ENCODE measurements at regions not wholly inside any gene's neighbourhood (a gene's known extent, or its start where the extent isn't known, plus 50 kb on each side); places are given as distances from the start of the nearest gene placed in this dataset.

DNA sequence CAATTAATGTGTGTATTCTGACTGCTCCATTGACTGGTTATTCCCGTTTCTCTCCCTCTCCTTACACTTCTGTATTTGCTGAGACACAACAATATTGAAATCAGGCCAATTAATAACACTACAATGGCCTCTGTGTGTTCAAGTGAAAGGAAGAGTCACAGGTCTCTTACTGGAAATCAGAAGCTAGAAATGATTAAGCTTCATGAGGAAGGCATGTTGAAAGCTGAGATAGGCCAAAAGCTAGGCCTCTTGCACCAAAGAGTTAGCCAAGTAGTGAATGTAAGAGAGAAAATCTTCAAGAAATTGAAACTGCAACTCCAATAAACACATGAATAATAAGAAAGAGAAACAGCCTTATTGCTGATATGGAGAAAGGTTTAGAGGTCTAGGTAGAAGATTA lies 489.5 kb upstream of the CITED2 start:
- H3K4me1 Mint-ChIP-seq = no peaks in the 10 kb centered on the region
- peaks cover 3% of the 10 kb centered on the region for H3K36me3 Mint-ChIP-seq (ENCODE audit: low read depth)
- H3K4me3 Mint-ChIP-seq = no peak overlapping the region
- DNase-seq (no peak), ATAC-seq (no peak)
- no peaks in the 10 kb centered on the region for H3K9me3 ChIP-seq (ENCODE audit: control insufficient read depth, low read length, poor library complexity, severe bottlenecking)
- no peaks in the 10 kb centered on the region for H3K27me3 Mint-ChIP-seq
- no peak overlapping the region for H3K27ac Mint-ChIP-seq

DNA sequence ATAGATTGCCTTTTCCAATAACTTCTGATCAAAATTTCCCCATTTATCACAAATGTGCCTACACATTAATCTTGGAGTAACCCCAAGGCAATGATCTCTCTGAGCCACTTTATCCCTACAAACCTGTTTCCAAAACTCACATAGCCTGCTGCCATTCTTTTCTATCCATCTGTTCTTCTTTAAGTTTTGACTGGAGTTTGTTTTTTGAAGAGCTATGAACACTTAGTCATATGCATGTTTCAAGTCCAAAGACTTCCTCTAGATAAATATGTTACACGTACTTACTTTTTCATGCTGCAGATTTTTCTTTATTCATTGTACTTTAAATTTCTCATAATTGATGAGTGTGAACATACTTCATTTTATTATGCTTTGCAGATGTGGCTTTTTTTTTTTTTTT lies 488.9 kb upstream of the CITED2 start:
- no peak for DNase-seq
- H3K27ac Mint-ChIP-seq = peak overlapping the region; percentile 1
- peaks cover 3% of the 10 kb centered on the region for H3K36me3 Mint-ChIP-seq (ENCODE audit: low read depth)
- H3K27me3 Mint-ChIP-seq = no peaks in the 10 kb centered on the region
- no peaks in the 10 kb centered on the region for H3K4me1 Mint-ChIP-seq
- no peak overlapping the region for H3K4me3 Mint-ChIP-seq
- no peaks in the 10 kb centered on the region for H3K9me3 ChIP-seq (ENCODE audit: control insufficient read depth, low read length, poor library complexity, severe bottlenecking)
- ATAC-seq = no peak

DNA sequence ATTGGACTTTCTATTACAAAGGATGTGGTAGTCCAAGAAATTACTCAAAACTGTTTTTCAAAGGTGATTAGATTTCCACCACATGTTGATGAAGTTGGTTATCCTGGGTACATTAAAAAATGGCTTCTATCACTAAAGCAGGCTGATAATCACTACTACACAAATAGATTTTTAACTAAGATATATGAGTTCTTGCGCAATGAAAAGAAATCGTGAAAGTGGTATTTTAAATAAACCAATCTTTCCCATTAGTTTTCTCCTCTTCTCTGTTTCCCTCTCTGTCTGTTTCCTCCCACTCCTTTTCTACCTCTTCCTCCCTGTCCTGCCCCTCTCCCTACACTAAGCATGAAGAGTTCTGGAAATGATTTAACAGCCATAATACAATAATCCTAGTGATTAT lies 487.9 kb upstream of the CITED2 start:
- Mint-ChIP-seq H3K4me3 (no peak overlapping the region), H3K27me3 (no peaks in the 10 kb centered on the region), H3K36me3 (ENCODE audit: low read depth) (peaks cover 3% of the 10 kb centered on the region), H3K4me1 (no peaks in the 10 kb centered on the region), H3K27ac (peak overlapping the region; percentile 1)
- no peaks in the 10 kb centered on the region for H3K9me3 ChIP-seq (ENCODE audit: control insufficient read depth, low read length, poor library complexity, severe bottlenecking)
- no peak for DNase-seq
- no peak for ATAC-seq

DNA sequence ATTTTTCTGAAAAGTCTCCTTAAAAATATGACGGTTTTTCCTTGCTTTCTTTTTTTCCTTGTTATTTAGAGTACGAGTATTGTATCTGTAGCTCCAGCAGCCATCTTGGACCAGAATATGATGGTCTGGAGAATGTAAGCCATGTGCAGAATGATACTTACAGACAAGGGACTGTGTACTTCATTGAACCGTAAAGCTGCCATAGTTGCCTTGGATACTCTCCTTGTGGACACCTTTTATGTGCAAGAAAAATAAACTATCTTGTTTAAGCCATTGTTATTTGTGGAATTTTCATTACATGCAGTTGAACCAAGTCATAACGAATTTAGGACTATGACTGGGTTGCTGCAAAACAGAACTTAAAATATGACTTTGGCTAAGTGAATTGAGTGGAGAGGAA lies 485.8 kb upstream of the CITED2 start:
- no peak overlapping the region for H3K27ac Mint-ChIP-seq
- DNase-seq = no peak
- ATAC-seq = no peak
- H3K36me3 Mint-ChIP-seq (ENCODE audit: low read depth) = peaks cover 3% of the 10 kb centered on the region
- no peaks in the 10 kb centered on the region for H3K9me3 ChIP-seq (ENCODE audit: control insufficient read depth, low read length, poor library complexity, severe bottlenecking)
- H3K4me3 Mint-ChIP-seq = no peak overlapping the region
- H3K4me1 Mint-ChIP-seq = no peaks in the 10 kb centered on the region
- H3K27me3 Mint-ChIP-seq = peaks cover 10% of the 10 kb centered on the region

DNA sequence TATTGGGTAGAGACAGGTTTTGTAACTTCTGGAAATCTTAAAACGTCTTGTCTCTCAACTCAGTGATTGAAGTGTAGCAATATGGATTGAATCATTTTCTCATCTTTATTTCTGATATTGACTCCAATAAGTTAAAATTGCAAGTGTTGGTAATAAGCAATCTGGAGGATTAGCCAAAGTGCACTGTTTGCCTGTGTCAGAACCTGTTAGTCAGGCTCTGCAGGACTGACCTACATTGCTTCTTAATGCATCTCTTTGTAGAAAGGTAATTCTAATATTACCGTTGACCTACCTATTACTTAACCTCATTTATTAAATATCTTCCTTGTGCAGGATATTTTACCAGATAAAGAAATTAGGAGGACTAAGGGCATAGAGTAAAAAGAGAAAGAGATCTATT lies 484.0 kb upstream of the CITED2 start:
- Mint-ChIP-seq H3K27me3 (peaks cover 10% of the 10 kb centered on the region), H3K36me3 (ENCODE audit: low read depth) (peaks cover 3% of the 10 kb centered on the region), H3K4me1 (no peaks in the 10 kb centered on the region), H3K4me3 (no peak overlapping the region), H3K27ac (no peak overlapping the region)
- no peak for ATAC-seq
- no peak for DNase-seq
- H3K9me3 ChIP-seq (ENCODE audit: control insufficient read depth, low read length, poor library complexity, severe bottlenecking) = no peaks in the 10 kb centered on the region

DNA sequence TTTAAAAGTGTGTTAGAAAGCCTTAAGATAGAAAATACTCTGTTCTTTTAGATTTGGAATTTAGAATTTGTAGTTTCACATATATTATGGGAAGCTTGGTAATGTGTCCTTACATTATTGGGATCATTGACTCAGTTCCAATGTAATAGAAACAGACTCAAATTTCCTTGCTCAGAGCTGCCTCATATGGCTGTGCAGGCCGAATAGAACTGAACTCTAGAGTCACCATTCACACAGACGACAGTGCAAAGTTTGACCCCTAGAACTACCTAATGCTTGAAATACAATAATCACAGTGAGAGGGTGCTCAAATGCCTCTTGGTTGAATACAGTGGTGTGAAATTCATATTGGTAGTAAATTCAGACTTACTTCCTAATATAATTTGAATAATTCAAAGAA lies 482.7 kb upstream of the CITED2 start:
- H3K27ac Mint-ChIP-seq = no peak overlapping the region
- H3K4me1 Mint-ChIP-seq = no peaks in the 10 kb centered on the region
- no peaks in the 10 kb centered on the region for H3K9me3 ChIP-seq (ENCODE audit: control insufficient read depth, low read length, poor library complexity, severe bottlenecking)
- ATAC-seq = no peak
- H3K27me3 Mint-ChIP-seq = peaks cover 10% of the 10 kb centered on the region
- H3K4me3 Mint-ChIP-seq = no peak overlapping the region
- DNase-seq = no peak
- no peaks in the 10 kb centered on the region for H3K36me3 Mint-ChIP-seq (ENCODE audit: low read depth)

DNA sequence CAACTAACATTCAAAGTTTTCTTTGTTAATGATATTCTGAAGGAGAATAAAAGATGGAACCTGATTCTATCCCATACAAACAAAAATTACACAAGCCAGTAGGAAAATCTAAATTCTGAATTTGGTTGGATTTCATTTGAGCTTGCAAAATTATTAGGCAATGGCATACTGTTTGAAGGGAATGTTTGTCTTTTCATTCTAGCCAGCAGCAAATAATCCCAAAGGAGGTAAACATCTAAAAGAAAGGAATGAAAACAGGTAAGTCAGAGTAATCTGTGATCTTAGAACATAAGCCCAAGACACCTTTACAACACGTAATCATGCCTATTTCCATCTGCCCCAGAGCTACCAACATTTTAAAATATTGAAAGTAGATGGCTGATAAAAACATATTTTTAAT lies 482.1 kb upstream of the CITED2 start:
- no peak overlapping the region for H3K27ac Mint-ChIP-seq
- no peaks in the 10 kb centered on the region for H3K9me3 ChIP-seq (ENCODE audit: control insufficient read depth, low read length, poor library complexity, severe bottlenecking)
- no peak for ATAC-seq
- DNase-seq = no peak
- H3K4me1 Mint-ChIP-seq = no peaks in the 10 kb centered on the region
- no peak overlapping the region for H3K4me3 Mint-ChIP-seq
- H3K36me3 Mint-ChIP-seq (ENCODE audit: low read depth) = no peaks in the 10 kb centered on the region
- peaks cover 10% of the 10 kb centered on the region for H3K27me3 Mint-ChIP-seq

DNA sequence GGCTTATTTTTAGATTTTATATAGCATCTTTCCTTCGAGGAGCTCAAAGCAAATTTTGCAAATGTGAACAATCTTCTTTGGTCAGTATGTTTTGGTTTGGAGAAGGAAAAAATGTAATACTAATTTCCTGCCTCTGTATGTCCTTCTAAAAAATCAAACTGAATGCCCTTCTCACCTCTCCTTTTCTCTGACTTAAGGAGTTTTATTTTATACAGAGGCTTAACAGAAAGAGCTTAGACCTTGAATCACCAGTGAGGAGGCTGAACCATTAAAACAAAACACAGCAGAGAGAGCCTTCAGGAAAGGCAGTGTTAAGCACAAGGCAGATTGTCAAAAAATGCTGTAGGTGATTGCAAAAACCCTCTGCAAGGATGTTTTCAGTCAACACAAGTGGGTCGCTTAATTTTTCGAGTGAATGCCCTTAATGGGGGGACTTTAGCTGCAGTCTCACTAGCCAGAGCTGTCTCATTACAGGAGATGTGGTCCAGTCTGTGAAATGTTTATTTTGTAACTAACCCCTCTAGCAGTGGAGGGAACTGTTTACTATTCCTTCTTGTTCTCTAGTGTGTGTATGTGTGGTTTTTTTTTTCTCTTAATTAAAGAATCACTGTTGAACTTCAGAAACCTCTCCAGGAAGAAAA lies 481.3 kb upstream of the CITED2 start:
- Mint-ChIP-seq H3K4me1 (no peaks in the 10 kb centered on the region), H3K4me3 (no peak overlapping the region), H3K27me3 (peaks cover 10% of the 10 kb centered on the region), H3K27ac (no peak overlapping the region), H3K36me3 (ENCODE audit: low read depth) (no peaks in the 10 kb centered on the region)
- no peaks in the 10 kb centered on the region for H3K9me3 ChIP-seq (ENCODE audit: control insufficient read depth, low read length, poor library complexity, severe bottlenecking)
- no peak for DNase-seq
- no peak for ATAC-seq

DNA sequence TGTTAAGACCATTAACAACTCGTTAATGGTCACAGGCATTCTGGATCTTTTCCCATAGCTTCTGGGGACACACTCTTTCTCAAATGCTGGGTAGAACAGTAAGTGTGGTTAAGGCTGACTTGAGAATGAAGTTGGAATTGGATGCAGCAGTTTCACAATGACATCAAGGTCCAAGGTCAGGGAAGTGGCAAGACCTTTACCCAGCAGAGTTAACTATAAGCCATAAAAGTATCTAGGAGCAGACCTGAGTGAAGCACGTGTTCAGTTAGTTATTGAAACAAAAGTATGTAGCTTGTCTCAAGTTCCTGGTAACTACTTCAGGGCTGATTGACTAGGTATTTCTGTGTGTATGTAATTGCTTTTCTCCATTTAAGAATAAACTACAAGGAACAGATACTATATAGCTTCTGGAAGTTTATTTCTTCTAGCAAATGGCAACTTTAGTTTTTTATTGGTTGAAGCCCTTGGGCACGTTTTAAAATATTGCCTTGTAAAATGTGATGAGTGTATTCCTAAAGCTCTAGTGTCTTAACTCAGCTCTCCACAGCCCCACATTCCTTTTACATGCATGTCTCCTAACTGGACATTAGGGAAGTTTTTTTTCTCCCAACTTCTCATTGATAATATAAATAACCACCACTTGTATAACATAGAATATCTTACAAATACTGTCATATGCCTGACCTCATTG lies 479.0 kb upstream of the CITED2 start:
- Mint-ChIP-seq H3K4me1 (no peaks in the 10 kb centered on the region), H3K27me3 (peaks cover 10% of the 10 kb centered on the region), H3K36me3 (ENCODE audit: low read depth) (no peaks in the 10 kb centered on the region), H3K27ac (no peak overlapping the region), H3K4me3 (no peak overlapping the region)
- H3K9me3 ChIP-seq (ENCODE audit: control insufficient read depth, low read length, poor library complexity, severe bottlenecking) = no peaks in the 10 kb centered on the region
- DNase-seq = no peak
- no peak for ATAC-seq

DNA sequence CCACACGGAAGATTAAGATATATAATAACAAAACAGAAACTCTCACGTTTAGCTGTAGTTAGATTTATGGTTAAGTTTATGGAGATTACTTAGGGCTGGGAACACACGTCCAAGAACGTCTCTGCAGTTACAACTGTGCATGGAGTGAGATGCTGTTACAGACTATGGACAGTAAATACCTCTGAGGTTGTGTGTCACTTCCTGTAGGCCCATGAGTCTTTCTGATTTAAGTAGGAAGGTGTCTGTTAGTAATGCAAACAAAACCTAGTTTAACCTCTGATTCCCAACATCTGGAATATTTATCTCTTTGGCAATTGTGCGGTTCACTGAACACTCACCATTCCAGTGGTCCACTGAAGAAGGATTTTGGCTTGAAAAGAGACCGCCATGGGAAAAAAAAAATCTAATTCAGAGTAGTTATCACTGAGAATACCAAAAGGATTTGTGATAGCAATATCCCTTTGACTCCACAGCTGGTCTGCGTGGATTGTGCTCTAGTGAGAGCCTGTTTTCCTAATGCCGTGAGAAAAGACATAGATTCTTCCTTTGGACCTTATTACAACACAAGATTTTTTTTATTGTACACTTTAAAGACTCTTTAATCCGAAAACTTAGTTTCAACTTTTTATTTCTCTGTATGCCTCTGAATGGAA lies 478.2 kb upstream of the CITED2 start:
- Mint-ChIP-seq H3K27me3 (peaks cover 10% of the 10 kb centered on the region), H3K27ac (no peak overlapping the region), H3K4me3 (no peak overlapping the region), H3K4me1 (no peaks in the 10 kb centered on the region), H3K36me3 (ENCODE audit: low read depth) (no peaks in the 10 kb centered on the region)
- no peaks in the 10 kb centered on the region for H3K9me3 ChIP-seq (ENCODE audit: control insufficient read depth, low read length, poor library complexity, severe bottlenecking)
- ATAC-seq (no peak), DNase-seq (no peak)

DNA sequence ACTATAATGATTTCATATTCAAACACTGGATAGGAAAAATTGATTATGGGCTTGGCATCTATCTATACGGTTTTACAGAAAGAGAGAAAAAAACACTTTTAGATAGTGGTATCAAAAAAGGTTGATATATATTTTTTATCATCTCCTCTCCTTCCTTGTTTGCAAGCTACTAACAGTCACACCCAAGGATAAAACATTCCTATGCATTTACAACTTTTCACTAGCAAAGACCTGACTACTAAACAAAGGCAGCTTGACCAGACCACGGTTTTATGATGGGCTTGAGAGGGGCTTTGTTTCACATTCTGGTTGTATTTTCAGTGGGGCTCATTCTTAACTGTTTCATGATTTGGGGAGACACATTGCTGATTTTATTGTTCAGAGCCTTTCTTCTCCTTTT lies 477.6 kb upstream of the CITED2 start:
- Mint-ChIP-seq H3K27ac (no peak overlapping the region), H3K4me3 (no peak overlapping the region), H3K36me3 (ENCODE audit: low read depth) (no peaks in the 10 kb centered on the region), H3K4me1 (no peaks in the 10 kb centered on the region), H3K27me3 (peaks cover 10% of the 10 kb centered on the region)
- no peaks in the 10 kb centered on the region for H3K9me3 ChIP-seq (ENCODE audit: control insufficient read depth, low read length, poor library complexity, severe bottlenecking)
- DNase-seq (no peak), ATAC-seq (no peak)

DNA sequence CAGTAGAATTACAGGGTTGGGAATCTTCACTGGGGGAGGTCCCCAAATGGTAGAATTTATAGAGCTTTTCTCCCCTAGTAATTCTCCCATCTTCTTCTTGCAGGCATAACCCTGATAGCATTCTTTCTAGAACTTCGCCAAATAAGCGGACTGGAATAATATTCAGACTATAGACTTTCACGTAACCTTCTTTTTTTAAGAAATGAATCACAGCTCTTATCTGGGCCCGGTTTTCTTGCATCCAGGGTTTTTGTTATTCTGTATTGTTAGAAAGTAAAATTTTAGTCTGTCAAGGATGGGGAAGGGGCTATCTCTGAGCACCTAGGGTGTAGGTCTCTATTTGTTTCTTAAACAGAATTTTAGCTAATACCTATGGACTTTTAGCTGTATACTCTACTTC lies 476.8 kb upstream of the CITED2 start:
- no peak for DNase-seq
- no peaks in the 10 kb centered on the region for H3K9me3 ChIP-seq (ENCODE audit: control insufficient read depth, low read length, poor library complexity, severe bottlenecking)
- no peak overlapping the region for H3K4me3 Mint-ChIP-seq
- ATAC-seq = no peak
- H3K27me3 Mint-ChIP-seq = peaks cover 5% of the 10 kb centered on the region
- H3K27ac Mint-ChIP-seq = no peak overlapping the region
- no peaks in the 10 kb centered on the region for H3K4me1 Mint-ChIP-seq
- no peaks in the 10 kb centered on the region for H3K36me3 Mint-ChIP-seq (ENCODE audit: low read depth)

DNA sequence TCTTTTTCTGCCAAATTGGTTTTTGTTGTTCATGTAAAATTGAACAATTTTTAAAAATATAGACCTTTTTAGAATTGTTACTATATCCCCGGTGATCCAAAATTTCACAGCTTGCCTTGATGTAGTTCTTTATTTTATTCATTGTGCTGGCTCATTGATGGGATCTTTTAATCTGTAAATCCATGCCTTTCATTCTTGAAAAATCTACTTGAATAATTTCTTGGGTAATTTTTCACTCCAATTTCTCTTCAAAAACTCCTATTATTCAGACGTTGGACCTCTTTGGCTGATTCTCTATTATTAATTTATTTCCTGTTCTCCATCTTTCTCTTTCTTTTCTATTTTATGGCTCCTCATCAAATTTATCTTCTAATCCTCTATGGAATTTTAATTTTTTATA lies 476.1 kb upstream of the CITED2 start:
- no peaks in the 10 kb centered on the region for H3K9me3 ChIP-seq (ENCODE audit: control insufficient read depth, low read length, poor library complexity, severe bottlenecking)
- DNase-seq (no peak), ATAC-seq (no peak)
- H3K4me3 Mint-ChIP-seq = no peak overlapping the region
- no peaks in the 10 kb centered on the region for H3K4me1 Mint-ChIP-seq
- no peaks in the 10 kb centered on the region for H3K27me3 Mint-ChIP-seq
- no peaks in the 10 kb centered on the region for H3K36me3 Mint-ChIP-seq (ENCODE audit: low read depth)
- H3K27ac Mint-ChIP-seq = no peak overlapping the region

DNA sequence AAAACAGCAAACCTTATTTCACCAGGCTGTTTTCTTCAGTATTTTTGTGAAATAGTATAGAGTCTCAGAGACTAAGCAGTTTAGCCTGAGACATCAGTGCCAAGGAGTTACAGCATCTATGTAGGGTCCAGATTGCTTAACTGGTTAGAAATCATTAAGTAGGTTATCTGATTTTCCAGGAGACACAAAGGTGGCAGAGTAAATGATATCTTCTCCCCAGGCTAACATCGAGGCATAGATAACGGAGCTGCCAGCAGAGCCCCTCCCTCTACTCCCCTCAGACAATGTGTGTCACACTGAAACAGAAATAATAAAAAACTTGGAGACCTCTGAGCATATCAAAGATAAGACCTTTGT lies 473.0 kb upstream of the CITED2 start:
- no peak for ATAC-seq
- H3K9me3 ChIP-seq (ENCODE audit: control insufficient read depth, low read length, poor library complexity, severe bottlenecking) = no peaks in the 10 kb centered on the region
- DNase-seq = no peak
- Mint-ChIP-seq H3K4me3 (no peak overlapping the region), H3K4me1 (no peaks in the 10 kb centered on the region), H3K36me3 (ENCODE audit: low read depth) (no peaks in the 10 kb centered on the region), H3K27ac (no peak overlapping the region), H3K27me3 (no peaks in the 10 kb centered on the region)

All from T-helper 17 cell (primary cell).